RWPE1 (cell line): ENCODE measurements at regions not wholly inside any gene's neighbourhood (a gene's known extent, or its start where the extent isn't known, plus 50 kb on each side); places are given as distances from the start of the nearest gene placed in this dataset.

ENCODE experiments used
- CTCF ChIA-PET: fragments of 350-600 bp; sonication (Branson Sonifier 250); formaldehyde crosslinking; extraction: SDS; loops from one replicate; lab custom pipeline; 2021; lab: Yijun Ruan, JAX
- POLR2A ChIA-PET: fragments of 400-600 bp; formaldehyde crosslinking; extraction: SDS; loops from one replicate; lab custom pipeline; 2020; ENCODE audit warnings: antibody characterized with exemption; ENCODE audit not compliant: low non-redundant PET; lab: Yijun Ruan, JAX
- DNase-seq: peaks from one replicate; pipeline ENCODE4 v3.0.0; 2012; ENCODE audit warnings: low spot score
- H3K27ac ChIP-seq: fragments of 450-650 bp; 2 replicates; pipeline ENCODE4 v1.5.1; 2017
- TF ChIP-seq, protein P1 (sequence below): fragments of 450-650 bp; conservative IDR thresholded peaks from 2 replicates; pipeline ENCODE4 v1.5.1; 2017; ENCODE audit warnings: low read depth, mild to moderate bottlenecking

GRCh38 chr9:21685502-21685901 is 116.9 kb upstream of the MTAP start:
- ChIA-PET CTCF (no interaction called here), POLR2A (interaction anchor here (4.3 kb wide), 1 partner anchor 126 kb away, joined by 15 read pairs; no protein-coding TSS in a partner anchor)
- no peak for DNase-seq
- H3K27ac ChIP-seq: peak overlapping the region; percentile 66
- TF ChIP-seq, protein P1, sequence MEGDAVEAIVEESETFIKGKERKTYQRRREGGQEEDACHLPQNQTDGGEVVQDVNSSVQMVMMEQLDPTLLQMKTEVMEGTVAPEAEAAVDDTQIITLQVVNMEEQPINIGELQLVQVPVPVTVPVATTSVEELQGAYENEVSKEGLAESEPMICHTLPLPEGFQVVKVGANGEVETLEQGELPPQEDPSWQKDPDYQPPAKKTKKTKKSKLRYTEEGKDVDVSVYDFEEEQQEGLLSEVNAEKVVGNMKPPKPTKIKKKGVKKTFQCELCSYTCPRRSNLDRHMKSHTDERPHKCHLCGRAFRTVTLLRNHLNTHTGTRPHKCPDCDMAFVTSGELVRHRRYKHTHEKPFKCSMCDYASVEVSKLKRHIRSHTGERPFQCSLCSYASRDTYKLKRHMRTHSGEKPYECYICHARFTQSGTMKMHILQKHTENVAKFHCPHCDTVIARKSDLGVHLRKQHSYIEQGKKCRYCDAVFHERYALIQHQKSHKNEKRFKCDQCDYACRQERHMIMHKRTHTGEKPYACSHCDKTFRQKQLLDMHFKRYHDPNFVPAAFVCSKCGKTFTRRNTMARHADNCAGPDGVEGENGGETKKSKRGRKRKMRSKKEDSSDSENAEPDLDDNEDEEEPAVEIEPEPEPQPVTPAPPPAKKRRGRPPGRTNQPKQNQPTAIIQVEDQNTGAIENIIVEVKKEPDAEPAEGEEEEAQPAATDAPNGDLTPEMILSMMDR: no peak

- no peak for DNase-seq
- TF ChIP-seq, protein P1: no peak
- CTCF ChIA-PET: no interaction called here
- POLR2A ChIA-PET: no interaction called here
- no peak overlapping the region for H3K27ac ChIP-seq
Observed at GRCh38 chr9:21686738-21687137, 115.7 kb upstream of the MTAP start.

GRCh38 chr9:21687351-21687750 is 115.1 kb upstream of the MTAP start:
- TF ChIP-seq, protein P1: no peak
- ChIA-PET CTCF (no interaction called here), POLR2A (no interaction called here)
- peak overlapping the region; percentile 94 for H3K27ac ChIP-seq
- DNase-seq: no peak

- DNase-seq: peak; percentile 80
- TF ChIP-seq, protein P1: no peak
- H3K27ac ChIP-seq: peak overlapping the region; percentile 94
- CTCF ChIA-PET: interaction anchor here (0.6 kb wide), 1 partner anchor 127 kb away, joined by 3 read pairs; no protein-coding TSS in a partner anchor
- POLR2A ChIA-PET: no interaction called here
Observed at GRCh38 chr9:21688108-21689102, 114.0 kb upstream of the MTAP start.

DNA sequence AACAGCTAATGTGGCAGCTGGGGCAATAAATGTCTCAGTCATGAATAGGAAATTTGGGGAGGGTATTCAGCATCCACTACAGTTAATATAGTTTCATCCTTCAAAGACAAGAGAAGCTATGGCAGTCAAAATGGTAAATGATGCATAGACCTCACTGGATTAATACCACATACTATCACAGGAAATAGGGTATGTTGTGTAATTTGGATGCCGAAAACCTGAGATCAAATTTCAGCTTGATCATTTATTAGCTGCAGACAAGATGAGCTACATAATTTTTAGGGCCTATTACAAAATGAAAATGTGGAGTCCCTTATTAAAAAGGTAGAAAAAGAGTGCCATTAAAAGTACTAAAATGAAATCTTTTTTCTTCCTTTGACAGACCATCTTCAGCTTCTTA is 112.6 kb upstream of the MTAP start:
- POLR2A ChIA-PET: no interaction called here
- CTCF ChIA-PET: interaction anchor here (0.7 to 1.2 kb wide), 2 partner anchors 19 to 21 kb away, joined by 3 read pairs; no protein-coding TSS in a partner anchor
- DNase-seq: peak; percentile 21
- TF ChIP-seq, protein P1: no peak
- peak overlapping the region; percentile 60 for H3K27ac ChIP-seq

GRCh38 chr9:21690561-21690960 is 111.9 kb upstream of the MTAP start:
- POLR2A ChIA-PET: no interaction called here
- CTCF ChIA-PET: interaction anchor here (0.7 to 1.2 kb wide), 2 partner anchors 18 to 20 kb away, joined by 3 read pairs; no protein-coding TSS in a partner anchor
- TF ChIP-seq, protein P1: no peak
- no peak for DNase-seq
- no peak overlapping the region for H3K27ac ChIP-seq
